ENCODE measurements at regions not wholly inside any gene's neighbourhood (a gene's known extent, or its start where the extent isn't known, plus 50 kb on each side); places are given as distances from the start of the nearest gene placed in this dataset.

DNA sequence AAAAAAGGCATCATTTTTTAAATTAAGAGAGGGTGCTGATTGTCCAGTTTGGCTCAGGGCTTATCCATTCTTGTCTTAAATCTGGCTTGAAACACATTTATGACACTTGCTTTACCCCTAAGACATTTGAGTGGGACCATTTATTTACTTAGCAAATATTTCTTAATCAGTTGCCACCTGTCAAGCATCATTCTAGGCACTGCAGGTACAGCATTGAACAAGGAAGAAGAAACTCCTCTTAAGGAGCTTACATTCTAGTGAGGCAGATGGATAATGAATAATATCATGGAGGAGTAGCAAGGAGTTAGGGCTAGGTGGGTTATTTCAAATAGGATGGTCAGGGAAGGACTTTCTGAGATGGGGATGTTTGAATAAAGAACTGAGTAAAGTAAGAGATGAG lies 189.8 kb downstream of the UTRN start:
- in situ Hi-C loops (cut with HindIII; ENCODE audit: low pct_unique_long_range_greater_than_20kb, low sequenced_read_pairs): loop anchor here (10.0 to 25.0 kb wide), 2 partner anchors 190 to 363 kb away; partner anchors contain the start of gene UTRN
- CTCF ChIA-PET: no interaction called here

DNA sequence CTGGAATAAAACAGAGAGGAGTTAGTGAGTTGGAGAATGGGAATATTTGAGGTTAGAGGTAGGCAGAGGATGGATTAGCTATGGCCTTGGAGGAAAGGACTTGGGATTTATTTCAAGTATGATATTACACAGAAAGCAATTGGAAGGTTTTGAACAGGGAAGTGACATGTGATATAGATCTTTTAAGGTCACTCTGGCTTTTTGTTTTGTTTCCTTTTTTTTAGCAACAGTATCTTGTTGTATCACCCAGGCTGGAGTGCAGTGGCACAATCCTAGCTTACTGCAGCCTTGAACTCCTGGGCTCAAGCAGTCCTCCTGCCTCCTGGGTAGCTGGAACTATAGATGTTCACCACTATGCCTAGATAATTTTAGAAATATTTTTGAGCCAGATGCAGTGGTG lies 190.3 kb downstream of the UTRN start:
- Histone ChIP-seq H3K27ac (ENCODE audit: low read length) (no peak overlapping the region), H3K36me3 (ENCODE audit: control insufficient read depth, insufficient read depth, low read length) (peaks cover 6% of the 10 kb centered on the region), H3K4me3 (ENCODE audit: low read depth in 2 of 2, low read length in 2 of 2) (no peak overlapping the region), H3K4me1 (ENCODE audit: control insufficient read depth, insufficient read depth, low read length) (no peaks in the 10 kb centered on the region), H3K27me3 (ENCODE audit: control insufficient read depth, insufficient read depth, low read length) (no peaks in the 10 kb centered on the region), H3K9me3 (ENCODE audit: control insufficient read depth, insufficient read depth, low read depth, low read length) (no peaks in the 10 kb centered on the region)
- DNase-seq (ENCODE audit: low read depth, low spot score): no peak
- BruUV-seq (replicated peaks): no TSS peak
- CTCF ChIA-PET: no interaction called here
- in situ Hi-C loops (cut with HindIII; ENCODE audit: low pct_unique_long_range_greater_than_20kb, low sequenced_read_pairs) (loop anchor here (10.0 to 25.0 kb wide), 2 partner anchors 191 to 363 kb away; partner anchors contain the start of gene UTRN), intact Hi-C loops (cut with micrococcal nuclease; ENCODE audit: unreplicated experiment) (no loop called here)
- TF ChIP-seq TCF7L2 (IDR thresholded peaks at IDR 0.05; ENCODE audit: low read depth, low read length): no peak
- no peak for TF ChIP-seq POLR2AphosphoS5 (IDR thresholded peaks at IDR 0.05; ENCODE audit: low read depth, low read length)
- TF ChIP-seq, protein P1, sequence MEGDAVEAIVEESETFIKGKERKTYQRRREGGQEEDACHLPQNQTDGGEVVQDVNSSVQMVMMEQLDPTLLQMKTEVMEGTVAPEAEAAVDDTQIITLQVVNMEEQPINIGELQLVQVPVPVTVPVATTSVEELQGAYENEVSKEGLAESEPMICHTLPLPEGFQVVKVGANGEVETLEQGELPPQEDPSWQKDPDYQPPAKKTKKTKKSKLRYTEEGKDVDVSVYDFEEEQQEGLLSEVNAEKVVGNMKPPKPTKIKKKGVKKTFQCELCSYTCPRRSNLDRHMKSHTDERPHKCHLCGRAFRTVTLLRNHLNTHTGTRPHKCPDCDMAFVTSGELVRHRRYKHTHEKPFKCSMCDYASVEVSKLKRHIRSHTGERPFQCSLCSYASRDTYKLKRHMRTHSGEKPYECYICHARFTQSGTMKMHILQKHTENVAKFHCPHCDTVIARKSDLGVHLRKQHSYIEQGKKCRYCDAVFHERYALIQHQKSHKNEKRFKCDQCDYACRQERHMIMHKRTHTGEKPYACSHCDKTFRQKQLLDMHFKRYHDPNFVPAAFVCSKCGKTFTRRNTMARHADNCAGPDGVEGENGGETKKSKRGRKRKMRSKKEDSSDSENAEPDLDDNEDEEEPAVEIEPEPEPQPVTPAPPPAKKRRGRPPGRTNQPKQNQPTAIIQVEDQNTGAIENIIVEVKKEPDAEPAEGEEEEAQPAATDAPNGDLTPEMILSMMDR (IDR thresholded peaks at IDR 0.05): no peak
- no peak for TF ChIP-seq SIN3A (IDR thresholded peaks at IDR 0.05; ENCODE audit: borderline replicate concordance, insufficient read depth, low read depth, low read length)
- TF ChIP-seq, protein P2, sequence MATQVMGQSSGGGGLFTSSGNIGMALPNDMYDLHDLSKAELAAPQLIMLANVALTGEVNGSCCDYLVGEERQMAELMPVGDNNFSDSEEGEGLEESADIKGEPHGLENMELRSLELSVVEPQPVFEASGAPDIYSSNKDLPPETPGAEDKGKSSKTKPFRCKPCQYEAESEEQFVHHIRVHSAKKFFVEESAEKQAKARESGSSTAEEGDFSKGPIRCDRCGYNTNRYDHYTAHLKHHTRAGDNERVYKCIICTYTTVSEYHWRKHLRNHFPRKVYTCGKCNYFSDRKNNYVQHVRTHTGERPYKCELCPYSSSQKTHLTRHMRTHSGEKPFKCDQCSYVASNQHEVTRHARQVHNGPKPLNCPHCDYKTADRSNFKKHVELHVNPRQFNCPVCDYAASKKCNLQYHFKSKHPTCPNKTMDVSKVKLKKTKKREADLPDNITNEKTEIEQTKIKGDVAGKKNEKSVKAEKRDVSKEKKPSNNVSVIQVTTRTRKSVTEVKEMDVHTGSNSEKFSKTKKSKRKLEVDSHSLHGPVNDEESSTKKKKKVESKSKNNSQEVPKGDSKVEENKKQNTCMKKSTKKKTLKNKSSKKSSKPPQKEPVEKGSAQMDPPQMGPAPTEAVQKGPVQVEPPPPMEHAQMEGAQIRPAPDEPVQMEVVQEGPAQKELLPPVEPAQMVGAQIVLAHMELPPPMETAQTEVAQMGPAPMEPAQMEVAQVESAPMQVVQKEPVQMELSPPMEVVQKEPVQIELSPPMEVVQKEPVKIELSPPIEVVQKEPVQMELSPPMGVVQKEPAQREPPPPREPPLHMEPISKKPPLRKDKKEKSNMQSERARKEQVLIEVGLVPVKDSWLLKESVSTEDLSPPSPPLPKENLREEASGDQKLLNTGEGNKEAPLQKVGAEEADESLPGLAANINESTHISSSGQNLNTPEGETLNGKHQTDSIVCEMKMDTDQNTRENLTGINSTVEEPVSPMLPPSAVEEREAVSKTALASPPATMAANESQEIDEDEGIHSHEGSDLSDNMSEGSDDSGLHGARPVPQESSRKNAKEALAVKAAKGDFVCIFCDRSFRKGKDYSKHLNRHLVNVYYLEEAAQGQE (IDR thresholded peaks at IDR 0.05; ENCODE audit: insufficient read depth in 1 of 2, low read depth in 2 of 2, low read length in 1 of 2): no peak
- ATAC-seq: no peak
- POLR2A ChIA-PET: interaction anchor here (0.6 kb wide), 1 partner anchor 1682 kb away, joined by 3 read pairs; no protein-coding TSS in a partner anchor

More for the DNA sequence above, 189.8 kb downstream of the UTRN start:
- TF ChIP-seq POLR2AphosphoS5 (IDR thresholded peaks at IDR 0.05; ENCODE audit: low read depth, low read length) (no peak), SIN3A (IDR thresholded peaks at IDR 0.05; ENCODE audit: borderline replicate concordance, insufficient read depth, low read depth, low read length) (no peak), TCF7L2 (IDR thresholded peaks at IDR 0.05; ENCODE audit: low read depth, low read length) (no peak)
- TF ChIP-seq, protein P2 (IDR thresholded peaks at IDR 0.05; ENCODE audit: insufficient read depth in 1 of 2, low read depth in 2 of 2, low read length in 1 of 2): no peak
- TF ChIP-seq, protein P1 (IDR thresholded peaks at IDR 0.05): no peak
- no peaks in the 10 kb centered on the region for H3K9me3 ChIP-seq (ENCODE audit: control insufficient read depth, insufficient read depth, low read depth, low read length)
- intact Hi-C loops (cut with micrococcal nuclease; ENCODE audit: unreplicated experiment): no loop called here
- no peak overlapping the region for H3K4me3 ChIP-seq (ENCODE audit: low read depth in 2 of 2, low read length in 2 of 2)
- POLR2A ChIA-PET: no interaction called here
- H3K36me3 ChIP-seq (ENCODE audit: control insufficient read depth, insufficient read depth, low read length): peaks cover 6% of the 10 kb centered on the region
- no peak for DNase-seq (ENCODE audit: low read depth, low spot score)
- no peak for ATAC-seq
- no TSS peak for BruUV-seq (replicated peaks)
- no peak overlapping the region for H3K27ac ChIP-seq (ENCODE audit: low read length)
- no peaks in the 10 kb centered on the region for H3K27me3 ChIP-seq (ENCODE audit: control insufficient read depth, insufficient read depth, low read length)
- H3K4me1 ChIP-seq (ENCODE audit: control insufficient read depth, insufficient read depth, low read length): no peaks in the 10 kb centered on the region
